GM18873 (cell line): ENCODE measurements at regions not wholly inside any gene's neighbourhood (a gene's known extent, or its start where the extent isn't known, plus 50 kb on each side); places are given as distances from the start of the nearest gene placed in this dataset.
A peak's percentile ranks its signal among the peaks of the same experiment; 100 is the strongest.

Experiments
- ATAC-seq: cut with Tn5 transposase; IDR thresholded peaks from one replicate; pipeline ENCODE4 v1.9.1; 2021; ENCODE audit warnings: mild to moderate bottlenecking, moderate library complexity, moderate number of reproducible peaks; ENCODE audit not compliant: unreplicated experiment, low FRiP score

- no peak for ATAC-seq
Observed at GRCh38 chr3:72446218-72447058, 401.8 kb downstream of the SHQ1 start, which contains the start of gene RYBP. Gene RYBP (minus strand): TSS chr3:72446621.

DNA sequence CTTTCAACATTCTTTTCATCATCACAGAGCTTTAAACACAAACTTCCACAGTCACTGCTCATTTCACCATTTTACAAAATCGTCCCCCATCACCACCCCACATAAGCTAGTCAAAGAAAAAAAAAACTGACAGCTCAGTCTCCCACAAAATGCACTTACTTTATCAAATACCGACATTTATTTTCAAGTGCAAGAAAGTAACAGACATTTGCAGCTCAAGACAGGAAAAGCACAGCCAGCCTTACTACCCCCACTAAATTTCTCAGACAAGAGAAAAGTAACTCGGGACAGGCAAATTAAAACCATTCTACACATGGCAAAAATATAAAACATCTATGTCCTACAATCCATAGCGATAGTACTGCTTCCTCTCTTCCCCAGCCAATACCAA lies 402.4 kb downstream of the SHQ1 start:
- no peak for ATAC-seq

DNA sequence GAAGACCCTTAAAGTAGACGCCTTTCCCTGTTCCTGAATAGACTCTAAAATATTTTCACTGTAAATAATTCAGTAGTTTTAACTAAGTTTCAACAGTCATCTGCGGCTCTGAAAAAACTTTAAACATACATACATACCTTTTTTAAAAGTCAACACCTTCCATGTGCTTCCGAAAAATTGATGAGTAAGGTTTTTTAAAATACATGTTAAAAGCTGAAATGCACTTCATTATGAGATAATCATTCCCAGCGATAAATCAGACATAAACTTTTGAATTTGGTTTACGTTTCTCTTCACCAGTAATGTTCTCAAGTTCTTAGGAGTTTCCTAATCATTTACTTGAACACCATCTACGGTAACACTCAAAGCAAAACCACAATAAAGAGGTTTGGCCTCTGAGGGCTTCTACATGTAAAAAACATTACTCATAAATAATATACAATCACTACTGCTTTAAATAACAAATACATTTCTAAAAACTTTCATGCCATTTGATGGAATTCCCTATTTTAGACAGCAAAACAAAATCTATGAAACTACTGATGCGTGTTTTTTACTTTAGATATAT lies 403.5 kb downstream of the SHQ1 start:
- no peak for ATAC-seq

DNA sequence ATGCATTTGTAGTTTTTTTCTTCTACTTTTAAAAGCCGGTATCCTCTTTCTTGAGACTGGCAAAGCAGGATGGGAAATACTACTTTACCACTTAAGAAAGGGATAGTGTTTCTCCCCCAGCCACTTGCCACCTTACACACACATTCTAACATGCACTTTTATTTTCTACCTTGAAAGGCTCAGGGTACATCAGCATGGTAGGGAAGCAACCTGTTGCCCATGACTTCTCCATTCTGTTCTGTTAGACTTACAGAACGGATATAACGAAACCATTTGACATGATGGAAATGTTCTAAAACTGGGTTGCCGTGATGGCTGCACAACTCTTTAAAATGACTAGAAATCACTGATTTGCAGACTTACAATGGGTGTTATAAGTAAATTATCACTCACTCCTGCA lies 405.5 kb downstream of the SHQ1 start:
- ATAC-seq = no peak

GRCh38 chr3:72441284-72441994 lies 406.8 kb downstream of the SHQ1 start:
- no peak for ATAC-seq

DNA sequence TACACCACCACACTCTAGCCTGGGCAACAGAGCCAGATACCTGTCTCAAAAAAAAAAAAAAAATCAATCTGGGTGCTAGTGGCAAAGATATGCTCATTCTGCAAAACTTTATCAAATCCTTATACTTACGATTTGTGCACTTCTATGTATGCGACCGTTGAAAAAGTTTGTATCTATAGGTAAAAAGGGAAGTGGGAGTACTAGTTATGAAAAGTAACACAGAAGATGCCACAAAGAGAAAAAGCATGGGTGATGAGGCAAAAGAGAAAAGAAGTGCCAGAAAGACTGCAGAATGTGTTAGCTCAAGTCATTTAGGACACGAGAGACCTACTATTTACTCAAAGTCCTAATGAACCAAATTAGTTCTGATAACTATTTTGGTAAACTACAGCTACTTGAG lies 407.8 kb downstream of the SHQ1 start:
- ATAC-seq = no peak

- ATAC-seq = peak; percentile 67
Observed at GRCh38 chr3:72439321-72440183, 408.7 kb downstream of the SHQ1 start.

DNA sequence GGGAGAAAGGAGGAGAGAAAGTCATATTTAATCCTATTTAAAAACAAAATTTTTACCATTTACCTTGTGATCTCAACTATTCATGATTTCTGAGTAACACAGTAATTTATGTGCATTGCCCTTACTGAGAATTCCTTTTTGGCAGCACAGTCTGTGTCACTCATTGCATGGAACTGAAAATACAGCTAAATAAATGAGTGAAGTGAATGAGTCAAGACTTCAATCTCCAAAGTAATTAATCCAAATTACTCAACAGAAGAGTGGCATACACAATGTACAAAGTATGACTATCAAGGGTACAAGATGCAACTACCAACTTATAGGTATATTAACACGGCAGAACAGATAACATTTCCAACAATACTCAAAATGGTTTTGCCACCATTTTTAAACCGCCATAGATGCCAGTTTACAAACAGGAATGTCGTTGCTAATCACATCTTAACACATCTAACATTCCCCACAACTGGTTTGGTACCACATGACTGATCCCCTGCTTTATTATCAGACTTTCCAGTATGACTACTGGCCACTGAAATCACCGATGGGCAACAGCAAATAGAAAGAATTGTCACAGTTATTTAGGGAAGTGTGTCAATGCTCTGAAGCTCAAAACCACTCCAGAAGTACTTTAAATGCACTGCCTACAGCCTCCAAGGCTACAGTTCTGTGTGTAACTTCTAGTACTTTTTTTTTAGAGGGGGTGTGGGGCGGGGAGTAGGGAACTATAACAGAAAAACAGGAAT lies 410.4 kb downstream of the SHQ1 start:
- no peak for ATAC-seq

DNA sequence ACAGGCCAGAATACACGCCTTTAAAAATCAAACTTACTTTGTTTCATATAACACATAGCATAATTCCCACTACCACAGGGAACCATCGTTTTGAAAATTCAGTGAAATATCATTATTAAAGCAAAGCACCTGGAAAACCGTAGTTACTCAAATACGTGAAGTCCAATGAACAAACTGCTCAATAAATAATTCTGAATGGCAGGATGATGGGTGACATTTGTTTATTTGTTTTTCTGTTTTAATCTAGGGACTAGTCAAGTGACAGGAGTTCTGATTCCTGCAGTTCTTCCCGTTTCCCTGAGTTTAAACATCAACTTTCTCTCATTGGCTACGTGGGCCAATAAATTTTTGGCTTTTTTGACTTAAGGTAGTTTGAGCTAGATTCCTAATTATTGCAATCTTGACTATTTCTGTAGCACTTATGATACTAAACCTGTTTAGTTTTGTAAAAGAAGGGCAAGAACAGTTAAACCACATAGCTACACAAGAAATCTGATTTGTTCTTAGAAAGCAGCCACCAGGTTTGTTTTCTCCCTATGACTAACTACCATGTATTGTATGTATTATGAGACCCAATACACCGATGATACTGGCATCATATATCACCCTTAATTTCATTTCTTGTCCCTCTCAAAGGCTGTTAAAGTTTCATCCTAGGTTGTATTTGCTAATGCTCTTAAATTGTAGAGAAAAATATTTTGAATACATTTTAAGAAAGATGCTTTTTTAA lies 411.2 kb downstream of the SHQ1 start:
- ATAC-seq = no peak

- no peak for ATAC-seq
Observed at GRCh38 chr3:72434296-72434695, 413.9 kb downstream of the SHQ1 start.

DNA sequence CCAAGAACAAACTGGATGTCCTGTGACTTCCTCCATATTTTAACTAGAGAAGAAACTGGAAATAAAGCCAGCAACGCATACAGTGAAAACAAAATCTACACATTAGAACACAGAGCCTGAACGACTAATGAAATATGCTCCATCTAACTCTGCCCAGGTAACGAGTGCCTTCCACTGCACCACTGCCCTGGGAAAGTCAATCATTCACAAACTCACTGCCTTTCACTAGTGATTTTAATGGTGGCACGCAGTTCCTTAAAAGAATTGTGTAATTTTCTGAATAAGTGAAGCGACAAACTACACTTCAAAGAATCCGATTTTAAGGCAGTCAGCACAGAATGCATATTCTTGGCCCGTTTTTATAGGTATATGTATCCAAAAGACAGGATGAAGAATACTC lies 416.0 kb downstream of the SHQ1 start:
- ATAC-seq = no peak

GRCh38 chr3:72429589-72430353 lies 418.5 kb downstream of the SHQ1 start:
- no peak for ATAC-seq

- ATAC-seq = no peak
Observed at GRCh38 chr3:72428803-72429202, 419.4 kb downstream of the SHQ1 start.

GRCh38 chr3:72427624-72428023 lies 420.6 kb downstream of the SHQ1 start:
- no peak for ATAC-seq

DNA sequence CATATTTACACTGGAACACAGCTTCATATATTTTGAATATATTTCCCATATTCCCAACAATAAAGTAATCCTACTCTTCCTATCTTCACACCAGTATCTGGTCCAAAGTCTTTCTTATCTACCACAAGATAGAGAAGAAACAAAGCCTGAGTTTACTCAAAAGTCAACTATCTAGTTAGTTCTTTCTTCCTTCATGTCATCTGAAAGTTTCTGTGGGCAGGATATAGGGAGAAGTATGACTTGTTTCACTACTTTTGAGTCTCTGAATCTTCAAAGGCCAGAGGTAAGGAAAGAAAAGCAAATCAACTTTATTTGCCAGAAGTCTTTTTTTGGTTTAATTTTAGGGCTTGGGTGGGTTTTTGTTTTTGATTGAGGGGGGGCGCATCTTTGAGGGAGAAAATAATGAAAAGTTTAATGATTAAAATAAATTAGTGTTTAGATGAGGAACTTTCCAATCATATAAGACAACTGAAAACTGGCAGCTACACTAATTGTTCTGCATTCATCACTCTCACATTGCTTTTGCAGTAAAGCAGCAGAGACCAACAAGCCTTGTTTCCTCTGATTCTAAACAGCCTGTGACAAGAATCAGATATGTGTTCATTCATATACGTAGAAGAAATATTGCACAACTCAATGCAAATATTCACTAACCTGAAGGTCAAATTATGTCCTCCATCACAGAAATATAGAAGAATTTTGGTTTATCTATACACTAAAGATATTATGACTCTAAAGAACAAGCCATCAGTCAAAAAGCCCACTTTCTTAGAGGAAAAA lies 421.4 kb downstream of the SHQ1 start:
- peak; percentile 78 for ATAC-seq

- no peak for ATAC-seq
Observed at GRCh38 chr3:72423643-72424042, 424.6 kb downstream of the SHQ1 start.

- no peak for ATAC-seq
Observed at GRCh38 chr3:72421786-72422185, 426.5 kb downstream of the SHQ1 start.

- ATAC-seq = no peak
Observed at GRCh38 chr3:72421126-72421525, 427.1 kb downstream of the SHQ1 start.
